H9 (cell line): ENCODE measurements at regions not wholly inside any gene's neighbourhood (a gene's known extent, or its start where the extent isn't known, plus 50 kb on each side); places are given as distances from the start of the nearest gene placed in this dataset.

ENCODE experiments used
- DNase-seq: peaks from one replicate; pipeline ENCODE4 v3.0.0-alpha.2; 2017
- H2AFZ ChIP-seq: one replicate; pipeline ENCODE4 v1.6.1; 2013; ENCODE audit warnings: mild to moderate bottlenecking, low read length, control low read depth, moderate library complexity
- H2AK5ac ChIP-seq: 2 replicates; pipeline ENCODE4 v1.6.1; 2013; ENCODE audit warnings: low read length, control low read depth, mixed read lengths; ENCODE audit not compliant: insufficient read length
- H2BK120ac ChIP-seq: one replicate; pipeline ENCODE4 v1.6.1; 2013; ENCODE audit warnings: low read depth, mild to moderate bottlenecking, low read length, control low read depth, inconsistent platforms; ENCODE audit not compliant: poor library complexity, severe bottlenecking
- H2BK12ac ChIP-seq: 2 replicates; pipeline ENCODE4 v1.6.1; 2013; ENCODE audit warnings: low read length, control low read depth, mixed read lengths, low read depth; ENCODE audit not compliant: insufficient read length
- H2BK15ac ChIP-seq: 2 replicates; pipeline ENCODE4 v1.6.1; 2013; ENCODE audit warnings: low read depth, low read length, control low read depth
- H2BK20ac ChIP-seq: one replicate; pipeline ENCODE4 v1.6.1; 2013; ENCODE audit warnings: low read depth, mild to moderate bottlenecking, low read length, control low read depth, inconsistent platforms; ENCODE audit not compliant: poor library complexity, severe bottlenecking
- H2BK5ac ChIP-seq: 2 replicates; pipeline ENCODE4 v1.6.1; 2013; ENCODE audit warnings: low read length, control low read depth, mixed read lengths; ENCODE audit not compliant: insufficient read length
- H3K14ac ChIP-seq: 2 replicates; pipeline ENCODE4 v1.6.1; 2013; ENCODE audit warnings: low read length, control low read depth; ENCODE audit not compliant: insufficient read depth
- H3K18ac ChIP-seq: 2 replicates; pipeline ENCODE4 v1.6.1; 2013; ENCODE audit warnings: low read depth, mild to moderate bottlenecking, mixed read lengths, low read length, control low read depth; ENCODE audit not compliant: insufficient read length
- H3K23ac ChIP-seq: 2 replicates; pipeline ENCODE4 v1.6.1; 2013; ENCODE audit warnings: low read length, control low read depth, mixed read lengths, low read depth; ENCODE audit not compliant: insufficient read length
- H3K23me2 ChIP-seq: 2 replicates; pipeline ENCODE4 v1.6.1; 2013; ENCODE audit warnings: low read depth, mild to moderate bottlenecking, mixed read lengths, low read length, control low read depth; ENCODE audit not compliant: insufficient read length, poor library complexity, severe bottlenecking
- H3K27ac ChIP-seq: 2 replicates; pipeline ENCODE4 v1.5.1; 2013; ENCODE audit warnings: low read length, control low read depth, mixed read lengths, low read depth; ENCODE audit not compliant: insufficient read length
- H3K27me3 ChIP-seq: 2 replicates; pipeline ENCODE4 v1.6.1; 2013; ENCODE audit warnings: low read length, control low read depth, inconsistent platforms; ENCODE audit not compliant: insufficient read depth
- H3K4ac ChIP-seq: 2 replicates; pipeline ENCODE4 v1.6.1; 2013; ENCODE audit warnings: low read depth, mild to moderate bottlenecking, control low read depth, inconsistent platforms, low read length, moderate library complexity
- H3K4me1 ChIP-seq: 2 replicates; pipeline ENCODE4 v1.6.1; 2013; ENCODE audit warnings: low read length, control low read depth, inconsistent platforms; ENCODE audit not compliant: insufficient read depth
- H3K4me2 ChIP-seq: 2 replicates; pipeline ENCODE4 v1.6.1; 2013; ENCODE audit warnings: low read length, control low read depth, mixed read lengths; ENCODE audit not compliant: insufficient read length, insufficient read depth
- H3K56ac ChIP-seq: 2 replicates; pipeline ENCODE4 v1.6.1; 2013; ENCODE audit warnings: low read depth, mild to moderate bottlenecking, mixed read lengths, low read length, control low read depth; ENCODE audit not compliant: insufficient read length
- H3K79me1 ChIP-seq: 2 replicates; pipeline ENCODE4 v1.6.1; 2013; ENCODE audit warnings: low read depth, mild to moderate bottlenecking, moderate library complexity, low read length, control low read depth, inconsistent platforms; ENCODE audit not compliant: insufficient read depth, poor library complexity, severe bottlenecking
- H3K79me2 ChIP-seq: 2 replicates; pipeline ENCODE4 v1.6.1; 2013; ENCODE audit warnings: low read length, control low read depth, inconsistent platforms; ENCODE audit not compliant: insufficient read depth
- H3K9ac ChIP-seq: 2 replicates; pipeline ENCODE4 v1.6.1; 2013; ENCODE audit warnings: low read length, control low read depth, mixed read lengths; ENCODE audit not compliant: insufficient read length; ENCODE audit errors: extremely low read depth
- H3K9me3 ChIP-seq: one replicate; pipeline ENCODE4 v1.6.1; 2013; ENCODE audit warnings: low read depth, low read length, inconsistent platforms; ENCODE audit not compliant: control insufficient read depth
- H3T11ph ChIP-seq: one replicate; pipeline ENCODE4 v1.6.1; 2013; ENCODE audit warnings: mild to moderate bottlenecking, low read length, control low read depth, inconsistent platforms
- H4K20me1 ChIP-seq: one replicate; pipeline ENCODE4 v1.6.1; 2013; ENCODE audit not compliant: control insufficient read depth, insufficient read length, insufficient read depth
- H4K5ac ChIP-seq: 2 replicates; pipeline ENCODE4 v1.6.1; 2013; ENCODE audit warnings: low read depth, mild to moderate bottlenecking, mixed read lengths, low read length, control low read depth; ENCODE audit not compliant: insufficient read length
- H4K8ac ChIP-seq: replicated peaks from 2 replicates; pipeline ENCODE4 v1.6.1; 2013; ENCODE audit warnings: low read length, control low read depth, mixed read lengths, low read depth; ENCODE audit not compliant: insufficient read length
- H4K91ac ChIP-seq: 2 replicates; pipeline ENCODE4 v1.6.1; 2013; ENCODE audit warnings: low read depth, mild to moderate bottlenecking, moderate library complexity, mixed read lengths, low read length, control low read depth; ENCODE audit not compliant: insufficient read length
- H3K27ac Mint-ChIP-seq, 3 experiments: 2 replicates in 2 of 3; 3 replicates in 1 of 3; pipeline ENCODE4 v1.8.0; 2020 to 2021; ENCODE audit warnings: mixed read lengths in 3 of 3, mild to moderate bottlenecking in 1 of 3, moderate library complexity in 1 of 3
- H3K27me3 Mint-ChIP-seq: 2 replicates; pipeline ENCODE4 v1.8.0; 2021; ENCODE audit warnings: low read depth, mild to moderate bottlenecking, moderate library complexity, mixed read lengths
- H3K36me3 Mint-ChIP-seq, 3 experiments: 2 replicates in 2 of 3; 3 replicates in 1 of 3; pipeline ENCODE4 v1.8.0; 2020 to 2021; ENCODE audit warnings: low read depth in 3 of 3, mixed read lengths in 3 of 3; ENCODE audit not compliant: insufficient read depth in 1 of 3
- H3K4me1 Mint-ChIP-seq, 2 experiments: 2 replicates each; pipeline ENCODE4 v1.8.0; 2020; ENCODE audit warnings: mixed read lengths in 2 of 2
- H3K4me3 Mint-ChIP-seq, 2 experiments: 2 replicates in 1 of 2; 3 replicates in 1 of 2; pipeline ENCODE4 v1.8.0; 2020 to 2021; ENCODE audit warnings: mild to moderate bottlenecking in 2 of 2, mixed read lengths in 2 of 2, moderate library complexity in 1 of 2
- H3K9me3 Mint-ChIP-seq, 2 experiments: 2 replicates in 1 of 2; 3 replicates in 1 of 2; pipeline ENCODE4 v1.8.0; 2020; ENCODE audit warnings: mild to moderate bottlenecking in 2 of 2, mixed read lengths in 2 of 2, moderate library complexity in 1 of 2
- CTCF ChIP-seq: fragments of 200-600 bp; sonication (generic); conservative IDR thresholded peaks from 3 replicates; pipeline ENCODE4 v1.8.0; 2021; ENCODE audit warnings: antibody characterized with exemption, mild to moderate bottlenecking
- WGBS: extraction: QIAGEN DNeasy Blood & Tissue Kit; methylation state at CpG from one replicate; pipeline ENCODE4 v1.1.7; 2013; ENCODE audit warnings: missing lambda C conversion rate, low lambda C conversion rate, mixed read lengths; ENCODE audit not compliant: insufficient read length; ENCODE audit errors: extremely low coverage; 5-methylcytosine and 5-hydroxymethylcytosine counted together

- H3K9ac ChIP-seq = no peak overlapping the region
- H2BK120ac ChIP-seq = no peak overlapping the region
- no peak overlapping the region for H2BK20ac ChIP-seq
- H4K5ac ChIP-seq = no peak overlapping the region
- H3K27me3 ChIP-seq = no peaks in the 10 kb centered on the region
- no peak overlapping the region for H3T11ph ChIP-seq
- TF ChIP-seq CTCF = no peak
- Mint-ChIP-seq H3K27me3 (no peaks in the 10 kb centered on the region), H3K9me3 (no peaks in the 10 kb centered on the region), H3K4me1 (no peaks in the 10 kb centered on the region), H3K27ac (no peak overlapping the region), H3K4me3 (no peak overlapping the region), H3K36me3 (no peaks in the 10 kb centered on the region)
- no peak overlapping the region for H2BK12ac ChIP-seq
- DNase-seq = no peak
- H3K27ac ChIP-seq = no peak overlapping the region
- no peak overlapping the region for H4K91ac ChIP-seq
- no CpG with 5 or more reads among the region's 1 CpG for WGBS
- H2AFZ ChIP-seq = no peak overlapping the region
- no peak overlapping the region for H3K23ac ChIP-seq
- no peaks in the 10 kb centered on the region for H4K20me1 ChIP-seq
- no peak overlapping the region for H3K4ac ChIP-seq
- no peak overlapping the region for H4K8ac ChIP-seq
- H3K79me1 ChIP-seq = no peaks in the 10 kb centered on the region
- H3K14ac ChIP-seq = no peak overlapping the region
- H3K4me2 ChIP-seq = no peak overlapping the region
- no peak overlapping the region for H3K18ac ChIP-seq
- H3K4me1 ChIP-seq = no peaks in the 10 kb centered on the region
- H2AK5ac ChIP-seq = no peak overlapping the region
- H3K56ac ChIP-seq = no peak overlapping the region
- H2BK15ac ChIP-seq = no peak overlapping the region
- no peaks in the 10 kb centered on the region for H3K79me2 ChIP-seq
- H3K23me2 ChIP-seq = no peaks in the 10 kb centered on the region
- H3K9me3 ChIP-seq = no peaks in the 10 kb centered on the region
- H2BK5ac ChIP-seq = no peak overlapping the region
Measured at GRCh38 chr3:106008766-106009165, 140.0 kb upstream of the CBLB start.
